GM18499 (cell line): ENCODE measurements at regions not wholly inside any gene's neighbourhood (a gene's known extent, or its start where the extent isn't known, plus 50 kb on each side); places are given as distances from the start of the nearest gene placed in this dataset.

Experiments used
- ATAC-seq: cut with Tn5 transposase; IDR thresholded peaks from one replicate; pipeline ENCODE4 v1.9.1; 2021; ENCODE audit warnings: moderate number of reproducible peaks; ENCODE audit not compliant: insufficient read depth, unreplicated experiment

- ATAC-seq = no peak
Observed at GRCh38 chr1:101316256-101316655, 79.4 kb downstream of the S1PR1 start.

GRCh38 chr1:101316799-101317198, 80.0 kb downstream of the S1PR1 start:
- no peak for ATAC-seq

GRCh38 chr1:101317590-101317989, 80.8 kb downstream of the S1PR1 start:
- ATAC-seq = no peak

DNA sequence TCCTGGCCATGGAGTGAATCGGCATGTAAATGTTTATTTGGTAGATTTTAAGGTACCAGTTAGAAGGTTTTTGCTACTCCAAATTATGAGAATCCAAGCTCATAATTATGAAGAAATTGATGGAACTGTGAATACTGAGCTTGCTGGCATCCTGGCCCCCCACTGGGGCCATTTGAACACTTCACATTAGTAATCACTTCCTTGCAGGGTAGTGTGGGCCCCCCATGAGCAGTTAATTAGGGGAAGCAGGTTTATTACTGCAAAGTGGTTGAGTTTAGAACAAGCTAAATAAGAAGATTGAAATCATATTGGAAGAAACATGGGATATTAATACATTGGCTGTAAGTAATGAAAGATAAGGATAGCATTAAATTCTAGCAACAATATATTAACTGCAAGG, 86.7 kb downstream of the S1PR1 start:
- ATAC-seq = no peak

DNA sequence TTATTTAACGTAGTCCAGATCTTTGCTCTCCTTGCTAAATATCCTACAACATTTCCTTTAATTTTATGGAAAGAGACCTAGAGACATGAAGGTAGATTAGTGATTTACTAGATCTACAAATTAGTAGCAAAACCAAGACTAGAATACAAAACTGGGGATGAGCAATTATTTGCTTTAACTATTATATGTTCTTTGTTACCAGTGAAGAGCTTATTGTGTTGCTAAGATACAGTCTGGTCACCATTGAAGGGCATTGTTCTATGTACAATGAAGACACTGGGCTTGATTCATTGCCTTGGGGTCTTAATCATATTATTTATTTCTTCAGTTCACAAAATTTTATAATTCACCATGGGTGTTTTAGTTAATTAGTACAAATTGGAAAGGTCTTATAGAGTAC, 88.3 kb downstream of the S1PR1 start:
- ATAC-seq = no peak

GRCh38 chr1:101330427-101331130, 93.8 kb downstream of the S1PR1 start:
- no peak for ATAC-seq

DNA sequence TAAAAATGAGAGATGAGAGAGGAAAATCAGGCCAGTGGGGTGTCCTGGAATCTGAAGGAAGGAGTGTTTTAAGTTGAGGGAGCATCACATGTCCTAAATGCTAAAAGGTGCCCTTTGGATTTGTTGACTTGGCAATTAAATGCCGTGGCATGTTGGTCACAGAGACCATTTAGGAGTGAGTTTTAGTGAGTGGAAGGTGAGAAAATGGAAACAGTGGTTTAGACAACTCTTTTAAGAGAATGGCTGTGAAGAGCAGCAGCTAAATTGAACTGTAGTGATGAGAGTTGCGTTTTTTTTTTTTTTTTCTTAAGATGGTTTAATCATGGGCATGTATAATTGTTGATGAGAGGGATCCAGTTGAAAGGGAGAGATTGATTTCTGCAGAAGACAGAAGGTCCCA, 95.0 kb downstream of the S1PR1 start:
- ATAC-seq = no peak

DNA sequence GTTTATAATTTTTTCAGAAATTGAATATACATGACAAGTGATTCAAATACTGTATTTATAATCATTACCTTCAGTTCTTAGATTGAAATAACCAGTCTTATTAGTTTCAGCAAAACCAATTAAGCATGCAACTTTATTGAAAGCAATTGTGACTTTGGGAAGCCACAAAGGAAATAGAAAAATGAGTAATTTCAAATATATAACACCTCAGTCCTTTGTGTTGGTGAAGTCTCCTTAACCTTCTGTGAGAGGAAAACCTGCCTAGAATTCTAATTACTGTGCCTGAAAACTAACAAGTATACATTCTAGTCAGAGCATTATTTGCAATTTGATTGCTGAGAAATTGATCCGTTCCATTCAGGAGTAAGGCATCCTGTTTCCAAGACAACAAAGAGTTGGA, 95.8 kb downstream of the S1PR1 start:
- ATAC-seq = no peak

GRCh38 chr1:101333186-101333585, 96.4 kb downstream of the S1PR1 start:
- ATAC-seq = no peak

DNA sequence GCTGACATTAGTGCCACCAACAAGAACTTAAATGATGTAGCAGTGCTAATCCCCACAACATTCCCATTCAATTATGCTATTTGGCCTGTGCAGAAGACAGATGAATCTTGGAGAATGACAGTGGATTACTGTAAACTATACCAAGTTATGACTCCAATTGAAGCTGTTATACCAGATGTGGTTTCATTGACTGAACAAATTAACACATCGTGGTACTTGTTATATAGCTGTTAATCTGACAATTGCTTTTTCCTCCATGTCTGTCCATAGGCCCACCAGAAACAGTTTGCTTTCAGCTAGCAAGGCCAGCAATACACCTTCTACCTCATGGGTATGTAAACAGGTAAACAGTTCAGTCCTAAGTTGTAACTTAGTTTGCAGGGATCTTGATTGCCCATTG, 101.1 kb downstream of the S1PR1 start:
- no peak for ATAC-seq

GRCh38 chr1:101338714-101339430, 102.1 kb downstream of the S1PR1 start:
- no peak for ATAC-seq

- no peak for ATAC-seq
Observed at GRCh38 chr1:101344745-101345144, 107.9 kb downstream of the S1PR1 start.

DNA sequence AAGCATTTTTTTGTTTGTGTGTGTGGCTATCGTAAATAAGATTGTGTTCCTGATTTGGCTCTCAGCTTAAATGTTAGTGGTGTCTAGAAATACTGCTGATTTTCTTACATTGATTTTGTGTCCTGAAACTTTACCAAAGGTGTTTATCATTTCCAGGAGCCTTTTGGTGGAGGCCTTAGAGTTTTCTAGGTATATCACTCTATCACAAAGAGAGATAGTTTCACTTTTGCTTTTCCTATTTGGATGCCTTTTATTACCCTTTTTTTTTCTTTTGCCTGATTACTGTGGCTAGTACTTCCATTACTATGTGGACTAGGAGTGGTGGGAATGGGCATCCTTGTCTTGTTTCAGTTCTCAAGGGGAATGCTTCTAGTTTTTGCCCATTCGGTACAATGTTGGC, 109.6 kb downstream of the S1PR1 start:
- no peak for ATAC-seq

- ATAC-seq = no peak
Observed at GRCh38 chr1:101356013-101356412, 119.2 kb downstream of the S1PR1 start.

DNA sequence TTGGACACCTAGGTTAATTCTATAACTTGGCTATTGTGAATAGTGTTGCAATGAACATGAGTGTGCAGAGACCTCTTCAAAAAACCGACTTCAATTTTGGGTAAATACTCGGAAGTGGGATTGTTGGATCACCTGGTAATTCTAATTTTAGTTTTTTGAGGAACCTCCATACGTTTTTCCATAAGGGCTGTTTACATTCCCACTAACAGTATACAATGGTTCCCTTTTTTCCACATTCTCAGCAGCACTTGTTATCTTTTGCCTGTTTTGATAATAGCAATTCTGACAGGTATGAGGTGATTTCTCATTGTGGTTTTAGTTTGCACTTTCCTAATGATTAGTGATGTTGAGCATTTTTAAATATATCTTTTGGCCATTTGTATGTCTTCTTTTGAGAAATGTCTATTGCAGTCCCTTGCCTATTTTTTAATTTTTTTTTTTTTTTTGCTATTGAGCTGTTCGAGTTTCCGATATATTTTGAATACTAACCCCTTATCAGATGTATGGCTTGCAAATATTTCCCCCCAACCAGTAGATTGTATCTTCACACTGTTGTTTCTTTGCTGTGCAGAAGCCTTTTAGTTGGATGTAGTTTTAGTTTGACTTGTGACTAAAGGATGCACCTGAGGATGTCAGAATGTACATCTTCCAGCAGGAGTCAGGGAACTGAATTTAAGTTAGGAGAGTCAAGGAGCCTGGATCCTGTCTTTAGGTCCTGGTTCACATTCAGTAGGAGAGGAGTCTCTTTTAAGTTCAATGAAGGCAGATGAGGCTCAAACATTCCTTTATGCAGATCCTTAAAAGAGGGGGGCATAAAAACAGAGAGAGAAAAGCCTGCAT, 120.0 kb downstream of the S1PR1 start:
- peak; percentile 21 for ATAC-seq

GRCh38 chr1:101357444-101357986, 120.7 kb downstream of the S1PR1 start:
- ATAC-seq = peak; percentile 95

- ATAC-seq = no peak
Observed at GRCh38 chr1:101360506-101360905, 123.7 kb downstream of the S1PR1 start.

DNA sequence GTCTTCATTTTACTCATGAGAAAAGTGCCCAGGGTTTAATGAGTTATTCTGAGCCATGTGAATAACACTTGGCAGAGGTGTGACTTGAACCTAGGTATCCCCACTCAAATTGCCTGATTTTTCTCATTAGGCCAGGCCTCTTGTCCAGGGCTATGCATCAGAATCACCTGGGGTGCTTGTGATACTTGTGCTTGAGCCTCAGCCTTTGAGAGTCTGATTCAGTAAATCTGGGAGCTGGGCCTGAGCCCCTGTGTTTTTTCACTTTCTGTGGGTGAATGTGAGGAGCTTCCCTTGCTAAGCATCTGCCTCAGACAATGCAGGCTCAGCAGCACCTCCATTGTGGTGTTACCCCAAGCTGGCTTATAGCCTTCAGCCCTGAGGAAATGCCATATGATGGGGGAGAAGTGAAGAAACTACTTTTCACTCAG, 127.1 kb downstream of the S1PR1 start:
- ATAC-seq = no peak

- ATAC-seq = no peak
Observed at GRCh38 chr1:101364370-101365120, 127.7 kb downstream of the S1PR1 start.

DNA sequence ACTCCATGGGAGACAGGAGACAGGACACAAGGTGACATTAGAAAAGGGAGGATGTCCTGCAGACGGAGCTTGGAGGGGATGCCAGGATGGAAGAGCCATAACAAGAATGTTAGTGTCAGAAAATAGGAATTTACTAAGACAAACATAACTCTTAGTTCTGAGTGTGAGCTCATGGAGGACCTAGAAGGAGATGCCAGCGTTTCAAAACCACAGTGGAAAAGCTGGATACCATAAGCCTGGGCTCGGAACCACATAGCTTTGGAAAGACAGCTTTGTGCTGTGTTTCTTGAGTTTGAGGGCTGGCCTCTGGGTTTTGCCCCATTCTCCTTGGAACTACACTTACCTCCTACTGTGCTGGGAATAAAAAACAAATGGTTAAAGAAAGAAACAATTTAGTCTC, 128.4 kb downstream of the S1PR1 start:
- ATAC-seq = no peak
